GM21381 (cell line): ENCODE measurements at regions not wholly inside any gene's neighbourhood (a gene's known extent, or its start where the extent isn't known, plus 50 kb on each side); places are given as distances from the start of the nearest gene placed in this dataset.
A peak's percentile ranks its signal among the peaks of the same experiment; 100 is the strongest.
"Not testable (repeated sequence)": the region's sequence is repeated elsewhere in the genome, so short reads cannot be mapped to it uniquely, and the experiment has no call there.

Source experiments
- ATAC-seq: cut with Tn5 transposase; IDR thresholded peaks from one replicate; pipeline ENCODE4 v1.9.1; 2021; ENCODE audit warnings: mild to moderate bottlenecking, moderate library complexity; ENCODE audit not compliant: unreplicated experiment

GRCh38 chr4:170853422-170854021 is 763.8 kb upstream of the AADAT start:
- ATAC-seq = peak; percentile 77

- peak; percentile 57 for ATAC-seq
Observed at GRCh38 chr4:170849969-170850368, 760.2 kb upstream of the AADAT start.

GRCh38 chr4:170827562-170828274 is 738.0 kb upstream of the AADAT start:
- no peak for ATAC-seq

- no peak for ATAC-seq
Observed at GRCh38 chr4:170818786-170819185, 729.0 kb upstream of the AADAT start.

GRCh38 chr4:170805352-170805751 is 715.6 kb upstream of the AADAT start:
- no peak for ATAC-seq

GRCh38 chr4:170804930-170805329 is 715.2 kb upstream of the AADAT start:
- no peak for ATAC-seq

- no peak for ATAC-seq
Observed at GRCh38 chr4:170803492-170803891, 713.7 kb upstream of the AADAT start.

GRCh38 chr4:170801771-170802170 is 712.0 kb upstream of the AADAT start:
- ATAC-seq = no peak

- no peak for ATAC-seq
Observed at GRCh38 chr4:170794525-170794924, 704.8 kb upstream of the AADAT start.

GRCh38 chr4:170788540-170789051 is 698.8 kb upstream of the AADAT start:
- ATAC-seq = not testable (repeated sequence)

GRCh38 chr4:170777663-170778062 is 687.9 kb upstream of the AADAT start:
- no peak for ATAC-seq

- no peak for ATAC-seq
Observed at GRCh38 chr4:170776983-170777382, 687.2 kb upstream of the AADAT start.

- ATAC-seq = no peak
Observed at GRCh38 chr4:170775851-170776250, 686.1 kb upstream of the AADAT start.

- no peak for ATAC-seq
Observed at GRCh38 chr4:170773709-170774273, 684.0 kb upstream of the AADAT start.

GRCh38 chr4:170772429-170772828 is 682.7 kb upstream of the AADAT start:
- no peak for ATAC-seq

GRCh38 chr4:170770664-170771063 is 680.9 kb upstream of the AADAT start:
- ATAC-seq = no peak

GRCh38 chr4:170769862-170770261 is 680.1 kb upstream of the AADAT start:
- ATAC-seq = no peak

GRCh38 chr4:170758988-170759387 is 669.2 kb upstream of the AADAT start:
- no peak for ATAC-seq

GRCh38 chr4:170750519-170750918 is 660.8 kb upstream of the AADAT start:
- ATAC-seq = no peak

GRCh38 chr4:170748975-170749374 is 659.2 kb upstream of the AADAT start:
- no peak for ATAC-seq

- no peak for ATAC-seq
Observed at GRCh38 chr4:170743633-170744032, 653.9 kb upstream of the AADAT start.

- no peak for ATAC-seq
Observed at GRCh38 chr4:170741856-170742255, 652.1 kb upstream of the AADAT start.
